Parathyroid adenoma (tissue), 2 donors: ENCODE measurements at regions not wholly inside any gene's neighbourhood (a gene's known extent, or its start where the extent isn't known, plus 50 kb on each side); places are given as distances from the start of the nearest gene placed in this dataset.

Experiments used
- H2AFZ ChIP-seq: fragments of 300-600 bp; sonication (generic); one replicate; pipeline ENCODE4 v1.7.0; 2017; ENCODE audit warnings: antibody characterized with exemption, mild to moderate bottlenecking
- H3K27ac ChIP-seq: fragments of 300-600 bp; sonication (generic); one replicate; pipeline ENCODE4 v1.7.0; 2017
- H3K27me3 ChIP-seq: fragments of 300-600 bp; sonication (generic); one replicate; pipeline ENCODE4 v1.7.0; 2017; ENCODE audit warnings: low read length; ENCODE audit not compliant: control insufficient read depth, insufficient read depth
- H3K36me3 ChIP-seq: fragments of 300-600 bp; sonication (generic); one replicate; pipeline ENCODE4 v1.7.0; 2017; ENCODE audit warnings: low read length; ENCODE audit not compliant: control insufficient read depth, insufficient read depth
- H3K4me1 ChIP-seq: fragments of 300-600 bp; sonication (generic); one replicate; pipeline ENCODE4 v1.7.0; 2017; ENCODE audit warnings: control low read depth
- H3K4me2 ChIP-seq: fragments of 300-600 bp; sonication (generic); one replicate; pipeline ENCODE4 v1.7.0; 2017; ENCODE audit warnings: low read length
- H3K4me3 ChIP-seq: fragments of 300-600 bp; sonication (generic); one replicate; pipeline ENCODE4 v1.7.0; 2017; ENCODE audit warnings: low read depth, low read length
- H3K79me2 ChIP-seq: fragments of 300-600 bp; sonication (generic); one replicate; pipeline ENCODE4 v1.7.0; 2017; ENCODE audit warnings: control low read depth
- H3K9ac ChIP-seq: fragments of 300-600 bp; sonication (generic); one replicate; pipeline ENCODE4 v1.7.0; 2017; ENCODE audit warnings: mild to moderate bottlenecking
- H3K9me3 ChIP-seq: fragments of 300-600 bp; sonication (generic); one replicate; pipeline ENCODE4 v1.7.0; 2017; ENCODE audit warnings: low read length; ENCODE audit not compliant: control insufficient read depth
- TF ChIP-seq, protein P1 (sequence below): fragments of 300-600 bp; sonication (generic); IDR thresholded peaks from one replicate; pipeline ENCODE4 v1.7.0; 2017; ENCODE audit warnings: antibody characterized with exemption, mild to moderate bottlenecking
- donor health status: primary hyperparathyroidism.

DNA sequence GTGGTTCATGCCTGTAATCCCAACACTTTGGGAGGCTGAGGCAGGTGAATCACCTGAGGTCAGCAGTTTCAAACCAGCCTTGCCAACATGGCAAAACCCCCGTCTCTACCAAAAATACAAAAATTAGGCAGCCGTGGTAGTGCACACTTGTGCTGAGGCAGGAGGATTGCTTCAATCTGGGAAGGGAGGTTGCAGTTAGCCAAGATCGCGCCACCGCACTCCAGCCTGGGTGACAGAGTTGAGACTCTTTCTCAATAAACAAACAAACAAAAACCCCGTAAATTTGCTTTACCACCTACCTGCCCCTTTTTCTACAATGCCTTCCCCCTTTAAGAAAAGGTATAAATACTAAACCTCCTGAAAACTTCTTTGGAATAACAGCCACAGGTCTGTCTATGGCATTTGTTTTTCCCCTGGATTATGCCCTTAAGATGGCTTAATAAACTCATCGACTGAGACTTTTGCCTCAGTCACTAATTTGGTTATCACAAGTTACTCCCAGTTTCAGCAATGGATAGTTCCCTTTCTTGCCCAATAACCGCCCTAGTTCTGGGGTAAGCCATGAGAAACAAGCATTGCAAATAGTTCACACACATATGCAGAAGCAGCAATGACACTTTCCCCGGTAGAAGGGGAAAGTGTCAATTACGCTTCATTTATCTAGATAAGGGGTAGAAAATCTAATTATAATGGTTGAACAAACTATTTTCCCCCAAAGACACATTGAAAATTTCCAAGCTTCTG is 52.8 kb upstream of the SVIL start:
- no peak overlapping the region for H3K9ac ChIP-seq

DNA sequence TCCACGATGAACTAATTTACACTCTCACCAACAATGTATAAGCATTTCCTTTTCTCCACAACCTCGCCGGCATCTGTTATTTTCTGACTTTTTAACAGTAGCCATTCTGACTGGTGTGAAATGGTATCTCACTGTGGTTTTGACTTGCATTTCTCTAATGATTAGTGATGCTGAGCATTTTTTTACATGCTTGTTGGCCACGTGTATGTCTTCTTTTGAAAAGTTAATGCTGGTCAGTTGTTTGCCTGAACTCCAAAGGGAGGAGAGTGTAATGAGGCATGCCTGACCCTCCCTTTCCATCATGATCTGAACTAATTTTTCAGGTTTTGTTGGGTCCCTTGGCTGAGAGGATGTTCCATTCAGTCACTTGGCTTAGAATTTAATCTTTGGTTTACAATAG is 50.7 kb upstream of the SVIL start:
- TF ChIP-seq, protein P1, sequence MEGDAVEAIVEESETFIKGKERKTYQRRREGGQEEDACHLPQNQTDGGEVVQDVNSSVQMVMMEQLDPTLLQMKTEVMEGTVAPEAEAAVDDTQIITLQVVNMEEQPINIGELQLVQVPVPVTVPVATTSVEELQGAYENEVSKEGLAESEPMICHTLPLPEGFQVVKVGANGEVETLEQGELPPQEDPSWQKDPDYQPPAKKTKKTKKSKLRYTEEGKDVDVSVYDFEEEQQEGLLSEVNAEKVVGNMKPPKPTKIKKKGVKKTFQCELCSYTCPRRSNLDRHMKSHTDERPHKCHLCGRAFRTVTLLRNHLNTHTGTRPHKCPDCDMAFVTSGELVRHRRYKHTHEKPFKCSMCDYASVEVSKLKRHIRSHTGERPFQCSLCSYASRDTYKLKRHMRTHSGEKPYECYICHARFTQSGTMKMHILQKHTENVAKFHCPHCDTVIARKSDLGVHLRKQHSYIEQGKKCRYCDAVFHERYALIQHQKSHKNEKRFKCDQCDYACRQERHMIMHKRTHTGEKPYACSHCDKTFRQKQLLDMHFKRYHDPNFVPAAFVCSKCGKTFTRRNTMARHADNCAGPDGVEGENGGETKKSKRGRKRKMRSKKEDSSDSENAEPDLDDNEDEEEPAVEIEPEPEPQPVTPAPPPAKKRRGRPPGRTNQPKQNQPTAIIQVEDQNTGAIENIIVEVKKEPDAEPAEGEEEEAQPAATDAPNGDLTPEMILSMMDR = no peak
- H2AFZ ChIP-seq = no peak overlapping the region
- no peak overlapping the region for H3K4me3 ChIP-seq
- peaks cover 3% of the 10 kb centered on the region for H3K4me1 ChIP-seq
- peaks cover 43% of the 10 kb centered on the region for H3K79me2 ChIP-seq
- H3K27ac ChIP-seq = no peak overlapping the region
- H3K27me3 ChIP-seq = no peaks in the 10 kb centered on the region
- no peaks in the 10 kb centered on the region for H3K36me3 ChIP-seq
- H3K9ac ChIP-seq = no peak overlapping the region
- H3K9me3 ChIP-seq = no peaks in the 10 kb centered on the region
- H3K4me2 ChIP-seq = no peak overlapping the region

More for the DNA sequence above, 52.8 kb upstream of the SVIL start:
- H3K27me3 ChIP-seq = no peaks in the 10 kb centered on the region
- H3K36me3 ChIP-seq = no peaks in the 10 kb centered on the region
- no peak overlapping the region for H3K4me2 ChIP-seq
- peaks cover 40% of the 10 kb centered on the region for H3K79me2 ChIP-seq
- H3K27ac ChIP-seq = no peak overlapping the region
- no peak overlapping the region for H3K4me3 ChIP-seq
- TF ChIP-seq, protein P1 = no peak
- no peaks in the 10 kb centered on the region for H3K9me3 ChIP-seq
- peaks cover 3% of the 10 kb centered on the region for H3K4me1 ChIP-seq
- H2AFZ ChIP-seq = no peak overlapping the region
